ENCODE measurements at regions not wholly inside any gene's neighbourhood (a gene's known extent, or its start where the extent isn't known, plus 50 kb on each side); places are given as distances from the start of the nearest gene placed in this dataset.

GRCh38 chr6:170227521-170227983 lies 63.3 kb downstream of the DLL1 start:
- no peak for TF ChIP-seq GATA2 (IDR thresholded peaks at IDR 0.05; ENCODE audit: low read depth, low read length)
- TF ChIP-seq GATA3 (IDR thresholded peaks at IDR 0.05; ENCODE audit: low read depth, low read length), result no peak
